ENCODE measurements at regions not wholly inside any gene's neighbourhood (a gene's known extent, or its start where the extent isn't known, plus 50 kb on each side); places are given as distances from the start of the nearest gene placed in this dataset.
"Not testable (repeated sequence)": the region's sequence is repeated elsewhere in the genome, so short reads cannot be mapped to it uniquely, and the experiment has no call there.

DNA sequence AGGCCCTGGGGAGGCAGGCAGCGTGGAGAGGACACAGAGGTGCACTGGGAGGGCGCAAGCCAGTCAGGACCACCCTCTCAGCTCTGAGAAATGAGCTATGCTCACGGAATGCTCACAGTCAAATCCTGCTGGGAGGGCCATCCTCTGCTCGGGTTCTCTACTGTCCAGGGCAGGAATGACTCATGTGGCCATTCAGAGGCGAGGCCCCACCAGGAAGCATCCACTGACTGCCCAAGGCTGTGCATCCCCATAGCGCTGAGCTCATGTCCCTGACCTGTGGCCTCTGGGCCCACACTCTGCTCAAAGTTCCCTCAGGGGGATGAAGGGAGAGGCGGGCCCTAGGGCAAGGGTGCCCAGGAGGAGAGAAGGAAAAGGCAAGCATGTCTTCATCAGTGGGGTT is 57.2 kb downstream of the OR4M2 start:
- not testable (repeated sequence) for TF ChIP-seq YY1 (IDR thresholded peaks at IDR 0.05; ENCODE audit: insufficient read depth, insufficient read length); ZNF274 (IDR thresholded peaks at IDR 0.05; ENCODE audit: low read depth, low read length)
